ENCODE measurements at regions not wholly inside any gene's neighbourhood (a gene's known extent, or its start where the extent isn't known, plus 50 kb on each side); places are given as distances from the start of the nearest gene placed in this dataset.

DNA sequence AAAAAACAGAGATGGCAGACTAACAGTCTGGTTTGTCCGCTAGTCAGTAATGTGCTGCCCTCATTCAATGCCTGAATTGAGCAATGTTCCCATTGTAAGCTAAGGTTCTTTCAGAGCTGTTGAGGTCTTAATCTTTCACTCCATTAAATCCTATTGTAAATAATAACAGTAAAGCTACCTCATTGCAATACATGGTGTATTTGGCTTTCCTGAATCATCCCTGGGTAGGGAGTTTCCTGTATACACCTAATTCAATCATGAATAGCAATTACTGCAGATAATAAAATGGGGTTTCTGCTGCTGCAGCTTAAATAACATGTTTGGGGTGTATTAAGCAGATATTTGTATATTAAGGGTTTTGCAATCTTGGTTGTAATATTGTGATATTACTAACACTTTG is 1100.2 kb upstream of the INTU start:
- TF ChIP-seq EZH2phosphoT487 (IDR thresholded peaks at IDR 0.05; ENCODE audit: borderline replicate concordance, low read length), result no peak
- TF ChIP-seq, protein P1, sequence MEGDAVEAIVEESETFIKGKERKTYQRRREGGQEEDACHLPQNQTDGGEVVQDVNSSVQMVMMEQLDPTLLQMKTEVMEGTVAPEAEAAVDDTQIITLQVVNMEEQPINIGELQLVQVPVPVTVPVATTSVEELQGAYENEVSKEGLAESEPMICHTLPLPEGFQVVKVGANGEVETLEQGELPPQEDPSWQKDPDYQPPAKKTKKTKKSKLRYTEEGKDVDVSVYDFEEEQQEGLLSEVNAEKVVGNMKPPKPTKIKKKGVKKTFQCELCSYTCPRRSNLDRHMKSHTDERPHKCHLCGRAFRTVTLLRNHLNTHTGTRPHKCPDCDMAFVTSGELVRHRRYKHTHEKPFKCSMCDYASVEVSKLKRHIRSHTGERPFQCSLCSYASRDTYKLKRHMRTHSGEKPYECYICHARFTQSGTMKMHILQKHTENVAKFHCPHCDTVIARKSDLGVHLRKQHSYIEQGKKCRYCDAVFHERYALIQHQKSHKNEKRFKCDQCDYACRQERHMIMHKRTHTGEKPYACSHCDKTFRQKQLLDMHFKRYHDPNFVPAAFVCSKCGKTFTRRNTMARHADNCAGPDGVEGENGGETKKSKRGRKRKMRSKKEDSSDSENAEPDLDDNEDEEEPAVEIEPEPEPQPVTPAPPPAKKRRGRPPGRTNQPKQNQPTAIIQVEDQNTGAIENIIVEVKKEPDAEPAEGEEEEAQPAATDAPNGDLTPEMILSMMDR (IDR thresholded peaks at IDR 0.05; ENCODE audit: low read depth, low read length, poor library complexity, severe bottlenecking), result no peak
- Histone ChIP-seq H3K36me3 (ENCODE audit: control insufficient read depth, low read length) (no peaks in the 10 kb centered on the region), H3K4me1 (ENCODE audit: control insufficient read depth, low read length) (no peaks in the 10 kb centered on the region), H3K9me3 (ENCODE audit: control insufficient read depth, insufficient read depth, low read length) (no peaks in the 10 kb centered on the region), H4K20me1 (ENCODE audit: control insufficient read depth, insufficient read depth, low read depth, low read length) (no peaks in the 10 kb centered on the region), H3K4me2 (ENCODE audit: low read length) (no peak overlapping the region), H3K4me3 (ENCODE audit: low read length) (no peak overlapping the region), H3K27ac (ENCODE audit: low read depth, low read length) (no peak overlapping the region), H3K27me3 (ENCODE audit: control insufficient read depth, low read length) (no peaks in the 10 kb centered on the region), H3K9me2 (replicated peaks; ENCODE audit: control insufficient read depth, low read length) (no peaks in the 10 kb centered on the region), H3F3A (ENCODE audit: control insufficient read depth, insufficient read depth) (no peaks in the 10 kb centered on the region), H3K79me2 (ENCODE audit: control insufficient read depth, low read length) (no peaks in the 10 kb centered on the region)

DNA sequence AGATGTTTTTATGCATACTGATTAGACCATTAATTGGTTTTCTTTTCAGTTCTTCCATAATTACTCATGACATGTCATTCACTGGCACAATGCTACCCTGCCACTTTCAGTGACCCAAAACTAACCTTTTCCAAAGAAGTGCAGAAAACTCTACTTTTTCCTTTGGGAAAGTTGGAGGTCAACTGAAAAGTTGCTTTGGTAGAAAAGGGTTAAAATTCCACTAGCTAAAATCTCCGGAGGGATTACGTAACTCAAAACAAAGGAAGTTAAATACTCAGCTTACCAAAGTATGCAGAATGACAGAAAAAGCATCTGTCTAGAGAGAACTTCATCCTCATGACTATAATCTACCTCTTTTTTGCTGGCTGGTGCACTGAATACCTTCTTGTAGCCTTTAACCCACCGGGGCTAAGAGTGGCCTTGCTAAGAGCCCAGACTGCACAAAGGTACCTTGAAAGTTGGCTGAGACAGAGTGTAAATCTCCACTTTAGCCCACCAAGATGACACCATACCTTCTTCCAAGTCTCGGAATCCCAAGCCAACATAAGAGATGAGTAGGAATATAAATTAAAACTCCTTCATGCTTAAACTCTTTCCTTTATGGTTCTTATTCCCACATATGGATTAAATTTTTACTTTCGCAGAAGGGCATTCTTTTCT is 1099.5 kb upstream of the INTU start:
- no peak overlapping the region for H3K4me2 ChIP-seq (ENCODE audit: low read length)
- no peaks in the 10 kb centered on the region for H3K27me3 ChIP-seq (ENCODE audit: control insufficient read depth, low read length)
- H3K4me1 ChIP-seq (ENCODE audit: control insufficient read depth, low read length), result no peaks in the 10 kb centered on the region
- H3K79me2 ChIP-seq (ENCODE audit: control insufficient read depth, low read length), result no peaks in the 10 kb centered on the region
- H4K20me1 ChIP-seq (ENCODE audit: control insufficient read depth, insufficient read depth, low read depth, low read length), result no peaks in the 10 kb centered on the region
- H3F3A ChIP-seq (ENCODE audit: control insufficient read depth, insufficient read depth), result no peaks in the 10 kb centered on the region
- no peaks in the 10 kb centered on the region for H3K9me2 ChIP-seq (replicated peaks; ENCODE audit: control insufficient read depth, low read length)
- no peak overlapping the region for H3K27ac ChIP-seq (ENCODE audit: low read depth, low read length)
- TF ChIP-seq, protein P1 (IDR thresholded peaks at IDR 0.05; ENCODE audit: low read depth, low read length, poor library complexity, severe bottlenecking), result no peak
- TF ChIP-seq EZH2phosphoT487 (IDR thresholded peaks at IDR 0.05; ENCODE audit: borderline replicate concordance, low read length), result no peak
- no peaks in the 10 kb centered on the region for H3K36me3 ChIP-seq (ENCODE audit: control insufficient read depth, low read length)
- no peaks in the 10 kb centered on the region for H3K9me3 ChIP-seq (ENCODE audit: control insufficient read depth, insufficient read depth, low read length)
- H3K4me3 ChIP-seq (ENCODE audit: low read length), result no peak overlapping the region

DNA sequence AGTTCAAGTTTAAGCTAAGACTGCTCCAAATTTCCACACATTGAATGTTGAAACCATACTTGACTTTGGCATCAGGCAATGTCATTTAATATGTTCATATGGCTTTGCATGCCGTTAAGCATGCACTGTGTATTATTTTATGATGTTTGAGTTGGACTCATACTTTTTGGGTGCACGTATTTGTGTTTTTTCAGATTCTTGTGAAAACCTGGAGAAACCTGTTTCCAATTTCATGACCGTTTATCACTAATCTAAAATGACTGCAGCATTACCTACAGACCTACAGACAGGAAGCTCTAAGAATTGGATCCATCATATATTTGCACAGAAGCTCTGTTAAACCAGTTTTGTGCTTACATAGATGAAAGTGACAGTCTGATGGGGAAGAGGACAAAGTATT is 1093.0 kb upstream of the INTU start:
- Histone ChIP-seq H3K79me2 (ENCODE audit: control insufficient read depth, low read length) (no peaks in the 10 kb centered on the region), H3K36me3 (ENCODE audit: control insufficient read depth, low read length) (no peaks in the 10 kb centered on the region), H3K9me2 (replicated peaks; ENCODE audit: control insufficient read depth, low read length) (no peaks in the 10 kb centered on the region), H4K20me1 (ENCODE audit: control insufficient read depth, insufficient read depth, low read depth, low read length) (no peaks in the 10 kb centered on the region), H3K4me1 (ENCODE audit: control insufficient read depth, low read length) (no peaks in the 10 kb centered on the region), H3K27ac (ENCODE audit: low read depth, low read length) (no peak overlapping the region), H3K27me3 (ENCODE audit: control insufficient read depth, low read length) (no peaks in the 10 kb centered on the region), H3K9me3 (ENCODE audit: control insufficient read depth, insufficient read depth, low read length) (no peaks in the 10 kb centered on the region), H3K4me3 (ENCODE audit: low read length) (no peak overlapping the region), H3K4me2 (ENCODE audit: low read length) (no peak overlapping the region), H3F3A (ENCODE audit: control insufficient read depth, insufficient read depth) (no peaks in the 10 kb centered on the region)
- no peak for TF ChIP-seq EZH2phosphoT487 (IDR thresholded peaks at IDR 0.05; ENCODE audit: borderline replicate concordance, low read length)
- TF ChIP-seq, protein P1 (IDR thresholded peaks at IDR 0.05; ENCODE audit: low read depth, low read length, poor library complexity, severe bottlenecking), result no peak
